CD4-positive, alpha-beta T cell (primary cell): ENCODE measurements at regions not wholly inside any gene's neighbourhood (a gene's known extent, or its start where the extent isn't known, plus 50 kb on each side); places are given as distances from the start of the nearest gene placed in this dataset.

ENCODE experiments used
- ATAC-seq: fragments of 200-7000 bp; cut with Tn5 transposase; one replicate; pipeline ENCODE4 v1.10.0; 2022; ENCODE audit warnings: mild to moderate bottlenecking; ENCODE audit not compliant: poor library complexity
- CTCF ChIA-PET: fragments of 350-600 bp; sonication (Branson Sonifier 250); formaldehyde crosslinking; loops from one replicate; lab custom pipeline; 2021; ENCODE audit warnings: antibody characterized with exemption, inconsistent platforms; lab: Charles Lee
- POLR2A ChIA-PET: fragments of 350-600 bp; sonication (Branson Sonifier 250); formaldehyde crosslinking; loops from one replicate; lab custom pipeline; 2021; ENCODE audit warnings: antibody characterized with exemption, inconsistent platforms; lab: Charles Lee
- DNase-seq, 14 experiments: peaks; one replicate each; pipeline ENCODE4 v3.0.0-alpha.2; 2013 to 2020; ENCODE audit warnings: mixed read lengths in 2 of 14
- H3K27ac ChIP-seq, 2 donors: one replicate each; pipeline versions ENCODE4 v1.5.1 to v1.7.0; 2013; ENCODE audit warnings: low read length in 2 of 2, low read depth in 1 of 2, mild to moderate bottlenecking in 1 of 2
- H3K27me3 ChIP-seq, 2 experiments: 1 replicate in 1 of 2; 2 replicates in 1 of 2; pipeline versions ENCODE4 v1.6.1 to v1.7.0; 2013; ENCODE audit warnings: low read length in 2 of 2, control low read depth in 1 of 2, mild to moderate bottlenecking in 1 of 2, moderate library complexity in 1 of 2; ENCODE audit not compliant: insufficient read depth in 2 of 2, control insufficient read depth in 1 of 2
- H3K36me3 ChIP-seq: one replicate; pipeline ENCODE4 v1.6.1; 2013; ENCODE audit warnings: low read length, control low read depth; ENCODE audit not compliant: insufficient read depth
- H3K4me1 ChIP-seq: one replicate; pipeline ENCODE4 v1.6.1; 2013; ENCODE audit warnings: low read length, control low read depth; ENCODE audit not compliant: insufficient read depth
- H3K4me3 ChIP-seq: one replicate; pipeline ENCODE4 v1.5.1; 2013; ENCODE audit warnings: mild to moderate bottlenecking, low read length, moderate library complexity
- H3K9me3 ChIP-seq, 2 experiments: 1 replicate in 1 of 2; 2 replicates in 1 of 2; pipeline versions ENCODE4 v1.6.1 to v1.7.0; 2013; ENCODE audit warnings: low read length in 2 of 2, mild to moderate bottlenecking in 2 of 2, control low read depth in 1 of 2, moderate library complexity in 1 of 2; ENCODE audit not compliant: control insufficient read depth in 1 of 2, insufficient read depth in 1 of 2
- H3K27ac Mint-ChIP-seq: one replicate; pipeline ENCODE4 v1.8.0; 2020; ENCODE audit warnings: mixed read lengths
- H3K27me3 Mint-ChIP-seq: one replicate; pipeline ENCODE4 v1.8.0; 2021; ENCODE audit warnings: mixed read lengths
- H3K36me3 Mint-ChIP-seq: one replicate; pipeline ENCODE4 v1.8.0; 2021; ENCODE audit warnings: low read depth, mixed read lengths
- H3K4me1 Mint-ChIP-seq: one replicate; pipeline ENCODE4 v1.8.0; 2021; ENCODE audit warnings: low read depth, mixed read lengths
- H3K4me3 Mint-ChIP-seq: one replicate; pipeline ENCODE4 v1.8.0; 2020; ENCODE audit warnings: mild to moderate bottlenecking, mixed read lengths
- H3K9me3 Mint-ChIP-seq: one replicate; pipeline ENCODE4 v1.8.0; 2020; ENCODE audit warnings: mixed read lengths
- CTCF ChIP-seq: fragments of 200-600 bp; IDR thresholded peaks from one replicate; pipeline ENCODE4 v1.8.0; 2022; ENCODE audit warnings: antibody characterized with exemption, mild to moderate bottlenecking
- intact Hi-C, 2 experiments: fragments of 100-400 bp; cut with DNase I in 1 of 2; cut with micrococcal nuclease in 1 of 2; formaldehyde crosslinking; loops; one replicate each; pipeline versions ENCODE4 v1.15.1 to v1.9.0; 2023 to 2025; cut with DNase I, micrococcal nuclease

- Histone ChIP-seq H3K9me3 (peaks cover 0 to 8% of the 10 kb centered on the region in 2 experiments), H3K4me3 (no peak overlapping the region), H3K27me3 (no peaks in the 10 kb centered on the region), H3K27ac (no peak overlapping the region), H3K4me1 (no peaks in the 10 kb centered on the region), H3K36me3 (no peaks in the 10 kb centered on the region)
- no peak for TF ChIP-seq CTCF
- intact Hi-C loops, result no loop called here
- ChIA-PET CTCF (no interaction called here), POLR2A (no interaction called here)
- no peak for ATAC-seq
- no peak for DNase-seq
- Mint-ChIP-seq H3K27ac (no peak overlapping the region), H3K4me3 (no peak overlapping the region), H3K4me1 (no peaks in the 10 kb centered on the region), H3K9me3 (peaks cover 6% of the 10 kb centered on the region), H3K36me3 (no peaks in the 10 kb centered on the region), H3K27me3 (no peaks in the 10 kb centered on the region)
Observed at GRCh38 chr7:34507191-34507590, 150.8 kb upstream of the NPSR1 start.

GRCh38 chr7:34523226-34523918 is 134.6 kb upstream of the NPSR1 start:
- Mint-ChIP-seq H3K36me3 (no peaks in the 10 kb centered on the region), H3K27me3 (no peaks in the 10 kb centered on the region), H3K9me3 (peaks cover 9% of the 10 kb centered on the region), H3K4me1 (no peaks in the 10 kb centered on the region), H3K4me3 (no peak overlapping the region), H3K27ac (no peak overlapping the region)
- POLR2A ChIA-PET, result no interaction called here
- ATAC-seq, result no peak
- CTCF ChIA-PET, result no interaction called here
- intact Hi-C loops, result no loop called here
- H3K4me1 ChIP-seq, result no peaks in the 10 kb centered on the region
- TF ChIP-seq CTCF, result no peak
- no peak overlapping the region for H3K4me3 ChIP-seq
- no peak overlapping the region for H3K27ac ChIP-seq
- peaks cover 0 to 7% of the 10 kb centered on the region in 2 experiments for H3K9me3 ChIP-seq
- no peaks in the 10 kb centered on the region for H3K27me3 ChIP-seq
- no peaks in the 10 kb centered on the region for H3K36me3 ChIP-seq
- no peak for DNase-seq

GRCh38 chr7:34530259-34530658 is 127.8 kb upstream of the NPSR1 start:
- no peak overlapping the region for H3K27ac Mint-ChIP-seq
- intact Hi-C loops, result no loop called here
- POLR2A ChIA-PET, result no interaction called here

More at GRCh38 chr7:34530259-34530658, 127.8 kb upstream of the NPSR1 start:
- Histone ChIP-seq H3K4me3 (no peak overlapping the region), H3K36me3 (no peaks in the 10 kb centered on the region), H3K27me3 (no peaks in the 10 kb centered on the region), H3K4me1 (no peaks in the 10 kb centered on the region), H3K9me3 (peaks cover 4 to 7% of the 10 kb centered on the region in 2 experiments), H3K27ac (no peak overlapping the region)
- H3K9me3 Mint-ChIP-seq, result peaks cover 4% of the 10 kb centered on the region
- CTCF ChIA-PET, result no interaction called here
- no peaks in the 10 kb centered on the region for H3K36me3 Mint-ChIP-seq
- no peak for DNase-seq
- TF ChIP-seq CTCF, result no peak
- no peaks in the 10 kb centered on the region for H3K4me1 Mint-ChIP-seq
- no peaks in the 10 kb centered on the region for H3K27me3 Mint-ChIP-seq
- no peak overlapping the region for H3K4me3 Mint-ChIP-seq
- no peak for ATAC-seq
